Stromal cell of bone marrow (primary cell): ENCODE measurements at regions not wholly inside any gene's neighbourhood (a gene's known extent, or its start where the extent isn't known, plus 50 kb on each side); places are given as distances from the start of the nearest gene placed in this dataset.

Experiments used
- DNase-seq: peaks from one replicate; pipeline ENCODE4 v3.0.0-alpha.2; 2012; ENCODE audit warnings: low read depth

DNA sequence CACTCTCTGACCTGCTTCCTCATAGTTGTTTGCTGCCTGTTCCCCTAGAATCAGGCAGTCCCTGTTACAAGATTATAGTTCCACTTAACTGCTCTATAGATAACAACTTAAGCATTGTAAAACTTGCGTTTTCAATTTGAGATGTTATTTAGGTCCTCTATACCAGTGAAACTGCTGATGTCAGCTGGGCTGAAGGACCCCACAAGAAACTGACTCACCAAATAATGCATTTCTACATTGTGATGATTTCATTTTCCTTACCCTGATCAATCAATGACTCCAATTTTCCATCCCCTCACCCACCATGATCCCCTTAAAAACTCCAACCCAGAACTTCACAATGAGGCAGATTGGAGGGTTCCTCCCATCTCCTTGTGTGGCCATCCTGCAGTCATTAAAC, 280.7 kb downstream of the SLITRK1 start:
- DNase-seq = no peak

- no peak for DNase-seq
These were observed 290.2 kb downstream of the SLITRK1 start for GRCh38 chr13:83592095-83592494.

GRCh38 chr13:83589814-83590213, 292.5 kb downstream of the SLITRK1 start:
- no peak for DNase-seq

DNA sequence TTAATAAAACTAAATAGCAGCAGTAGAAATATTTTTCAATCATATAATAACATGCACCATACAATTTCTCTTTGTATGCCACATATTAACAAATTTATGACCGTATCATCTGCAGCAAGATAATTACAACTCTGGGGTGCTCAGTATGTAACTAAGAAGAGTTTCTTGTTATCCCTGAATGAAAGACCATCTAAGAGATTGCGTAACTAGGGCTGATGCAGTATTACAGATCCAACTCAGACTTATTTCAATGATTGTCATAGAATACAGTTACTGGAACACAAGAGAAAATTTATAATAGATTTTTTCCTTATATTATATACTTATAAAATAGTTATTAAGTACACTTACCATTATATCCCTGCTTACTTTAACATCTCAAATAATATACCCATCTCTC, 305.1 kb downstream of the SLITRK1 start:
- no peak for DNase-seq

GRCh38 chr13:83568019-83568418, 314.3 kb downstream of the SLITRK1 start:
- no peak for DNase-seq

GRCh38 chr13:83563499-83563898, 318.8 kb downstream of the SLITRK1 start:
- DNase-seq = no peak

GRCh38 chr13:83557845-83558244, 324.4 kb downstream of the SLITRK1 start:
- DNase-seq = no peak

DNA sequence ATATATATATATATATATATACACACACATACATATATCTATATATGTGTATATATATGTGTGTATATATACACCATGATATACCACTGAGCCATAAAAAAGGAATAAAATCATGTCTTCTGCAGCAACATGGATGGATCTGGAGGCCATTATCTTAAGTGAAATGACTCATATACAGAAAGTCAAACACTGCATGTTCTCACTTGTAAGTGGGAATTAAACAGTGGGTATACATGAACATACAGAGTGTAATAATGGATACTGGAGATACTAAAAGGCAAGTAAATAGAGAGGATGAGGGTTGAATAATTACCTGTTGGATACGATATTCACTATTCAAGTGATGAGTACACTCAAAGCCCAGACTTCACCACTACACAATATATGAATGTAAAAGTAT, 332.6 kb downstream of the SLITRK1 start:
- no peak for DNase-seq

DNA sequence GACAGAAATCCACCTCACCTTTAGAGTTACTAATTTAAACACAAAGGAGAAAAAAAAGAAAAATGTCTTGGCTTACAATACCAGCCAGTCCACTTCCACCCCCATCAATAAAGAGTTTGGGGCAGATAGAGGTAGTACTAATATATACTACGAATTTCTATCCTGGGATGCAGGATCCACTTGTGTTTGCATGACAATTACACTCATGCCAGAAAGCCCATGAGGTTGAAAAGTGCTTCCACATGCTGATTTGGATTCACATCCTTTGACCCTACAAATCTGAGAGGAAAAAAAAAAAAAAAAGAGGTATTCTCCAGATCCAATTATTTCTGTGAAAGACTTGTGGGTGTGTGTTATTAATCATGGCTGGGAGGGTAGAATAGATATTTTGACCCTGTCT, 335.2 kb downstream of the SLITRK1 start:
- DNase-seq = no peak

DNA sequence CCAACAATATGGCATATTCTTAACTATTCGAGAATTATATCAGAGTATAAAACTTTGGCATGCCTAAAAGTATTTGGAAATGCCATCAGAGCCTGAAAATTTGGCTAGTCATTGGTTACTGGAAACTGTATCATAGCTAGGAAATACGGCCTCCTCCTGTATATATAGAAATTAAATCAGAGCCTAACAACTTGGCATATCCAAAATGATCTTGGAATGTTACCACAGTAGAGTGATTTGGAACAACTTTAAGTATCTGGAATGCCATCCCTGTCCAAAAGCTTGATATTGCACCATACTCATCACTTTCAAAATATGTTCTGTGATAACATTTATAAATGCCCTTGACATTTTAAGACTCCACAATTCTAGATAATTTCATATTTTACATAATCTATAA, 335.8 kb downstream of the SLITRK1 start:
- no peak for DNase-seq

GRCh38 chr13:83538636-83539035, 343.6 kb downstream of the SLITRK1 start:
- no peak for DNase-seq

GRCh38 chr13:83536941-83537340, 345.3 kb downstream of the SLITRK1 start:
- DNase-seq = no peak

GRCh38 chr13:83536153-83536552, 346.1 kb downstream of the SLITRK1 start:
- DNase-seq = no peak

DNA sequence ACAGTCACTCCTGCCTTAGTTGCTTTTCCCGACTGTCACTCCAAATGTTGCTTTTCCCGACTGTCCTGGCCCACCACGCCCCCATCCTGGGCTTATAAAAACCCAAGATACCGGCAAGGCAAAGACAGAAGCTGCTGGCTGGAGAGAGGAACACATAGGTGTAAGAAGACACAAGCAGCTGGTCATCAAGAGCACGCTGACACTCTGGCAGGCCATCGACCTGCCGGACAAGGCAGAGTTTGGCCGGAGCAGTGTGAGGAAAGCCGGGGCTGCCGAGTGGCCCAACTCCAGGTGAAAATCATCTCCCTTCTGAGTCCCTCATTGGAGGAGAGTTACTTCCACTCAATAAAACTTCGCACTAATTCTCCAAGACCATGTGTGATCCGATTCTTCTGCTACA, 349.5 kb downstream of the SLITRK1 start:
- DNase-seq = no peak

GRCh38 chr13:83531022-83531421, 351.3 kb downstream of the SLITRK1 start:
- no peak for DNase-seq

DNA sequence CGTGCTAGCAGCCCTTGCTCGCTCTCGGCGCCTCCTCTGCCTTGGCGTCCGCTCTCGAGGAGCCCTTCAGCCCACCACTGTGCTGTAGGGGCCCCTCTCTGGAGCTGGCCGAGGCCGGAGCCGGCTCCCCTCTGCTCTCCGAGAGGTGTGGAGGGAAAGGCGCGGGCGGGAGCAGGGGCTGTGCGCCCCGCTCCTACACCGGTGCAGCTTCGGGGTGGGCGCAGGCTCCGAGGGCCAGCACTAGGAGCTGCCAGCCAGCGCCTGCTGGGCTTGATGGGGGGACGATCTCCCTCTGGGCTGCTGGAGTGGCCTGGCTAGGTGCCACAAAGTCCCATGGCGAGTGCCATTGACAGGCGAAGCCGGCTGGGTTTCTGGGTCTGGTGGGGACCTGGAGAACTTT, 365.5 kb downstream of the SLITRK1 start:
- no peak for DNase-seq

DNA sequence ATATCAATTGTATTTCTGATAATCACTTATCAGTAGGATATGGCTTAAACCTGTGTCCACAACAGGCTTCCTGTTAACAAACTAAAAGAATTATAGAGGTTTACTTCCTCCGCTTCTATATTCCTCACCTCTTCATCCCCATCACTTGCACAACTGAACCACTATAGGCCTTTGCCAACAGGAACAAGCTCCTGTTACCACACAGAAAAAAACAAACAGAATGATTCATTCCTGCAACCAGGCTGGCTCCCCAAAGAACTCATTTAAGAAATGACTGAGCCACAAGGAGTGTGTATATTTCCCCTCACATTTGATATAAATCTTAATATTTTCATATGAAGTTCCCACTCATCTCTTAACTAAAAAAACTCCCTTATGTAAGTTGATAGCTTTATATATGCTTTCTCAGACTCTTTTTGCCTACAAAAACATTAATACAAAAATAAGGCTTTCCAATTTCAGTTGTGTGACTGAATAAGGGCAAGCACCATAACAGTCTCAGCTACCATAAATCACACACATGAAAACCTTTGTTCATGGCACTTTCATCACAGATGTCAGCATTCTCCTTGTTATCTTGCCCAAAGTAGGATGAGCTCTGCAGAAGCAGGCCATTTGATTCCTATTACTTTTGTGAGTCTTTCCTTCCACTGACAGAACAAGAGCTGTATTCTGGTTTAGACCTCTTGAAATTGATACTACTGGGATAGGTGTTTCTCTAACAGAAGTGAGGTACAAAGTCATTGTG, 366.8 kb downstream of the SLITRK1 start:
- DNase-seq = peak; percentile 71

GRCh38 chr13:83508771-83509301, 373.4 kb downstream of the SLITRK1 start:
- no peak for DNase-seq

DNA sequence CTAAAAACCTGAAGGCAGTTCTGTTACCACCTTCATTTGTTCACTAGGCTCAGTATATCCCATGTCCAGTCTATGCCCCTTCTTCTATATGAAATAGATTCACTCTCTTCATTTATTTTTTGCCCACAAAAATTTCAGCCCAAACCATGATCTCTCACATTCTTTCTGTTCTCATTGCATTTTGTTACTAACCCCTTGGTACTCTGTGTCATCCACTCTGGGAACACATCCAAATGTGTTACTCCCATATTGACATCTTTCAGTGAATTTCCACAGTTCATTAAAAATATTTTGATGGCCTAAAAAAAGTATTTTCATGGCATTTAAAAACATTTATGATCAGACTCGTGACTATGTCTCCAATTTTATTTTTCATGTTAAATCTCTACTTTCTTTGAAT, 378.9 kb downstream of the SLITRK1 start:
- DNase-seq = peak; percentile 72

GRCh38 chr13:83499286-83499685, 383.0 kb downstream of the SLITRK1 start:
- peak; percentile 3 for DNase-seq

DNA sequence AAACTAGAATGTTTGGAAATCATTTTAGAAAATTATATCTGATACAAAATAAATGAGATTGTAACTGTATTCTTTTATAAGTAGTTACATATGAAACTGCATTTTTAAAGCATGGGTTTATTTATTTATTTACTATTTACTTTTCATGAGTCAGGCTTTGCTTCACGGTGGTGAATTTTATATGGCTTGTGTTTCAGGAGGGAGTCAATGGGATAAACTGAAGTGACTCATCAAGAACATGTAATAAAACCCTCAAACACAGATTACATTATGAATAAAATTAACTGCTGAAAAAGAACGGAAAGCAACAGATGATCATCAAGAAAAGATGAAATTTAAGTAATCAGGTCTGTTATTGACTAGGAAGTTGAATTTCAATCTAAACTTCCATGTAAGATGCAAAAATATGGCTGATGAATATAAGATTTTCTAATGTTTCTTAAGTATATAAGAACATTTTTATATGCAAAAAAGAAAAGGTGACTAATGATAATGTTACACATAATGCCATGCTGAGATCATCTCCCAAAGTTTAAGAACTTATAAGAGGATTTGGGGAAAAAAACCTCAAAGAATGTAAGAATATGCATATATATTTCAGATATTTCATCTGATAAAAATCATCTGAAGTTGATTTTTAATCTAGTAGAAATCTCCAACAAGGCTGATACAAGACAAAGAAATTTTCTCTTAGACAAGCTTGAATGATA, 383.6 kb downstream of the SLITRK1 start:
- peak; percentile 27 for DNase-seq

DNA sequence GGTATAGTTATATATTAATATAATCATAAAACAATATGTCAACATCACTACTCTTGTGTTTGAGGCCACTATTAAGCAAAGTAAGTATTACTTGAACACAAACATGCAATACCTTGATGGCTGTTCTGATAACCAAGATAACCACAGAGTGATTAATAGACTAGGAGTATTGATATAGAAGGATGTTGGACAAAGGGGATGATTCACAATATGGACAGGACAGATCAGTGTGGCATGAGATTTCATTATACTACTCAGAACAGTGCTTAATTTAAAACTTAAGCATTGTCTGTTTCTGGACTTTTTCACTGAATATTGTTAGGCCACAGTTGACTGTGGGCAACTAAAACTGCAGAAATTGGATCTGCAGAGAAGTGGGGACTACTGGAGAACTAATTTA, 384.2 kb downstream of the SLITRK1 start:
- DNase-seq = no peak

GRCh38 chr13:83496501-83496900, 385.8 kb downstream of the SLITRK1 start:
- no peak for DNase-seq

DNA sequence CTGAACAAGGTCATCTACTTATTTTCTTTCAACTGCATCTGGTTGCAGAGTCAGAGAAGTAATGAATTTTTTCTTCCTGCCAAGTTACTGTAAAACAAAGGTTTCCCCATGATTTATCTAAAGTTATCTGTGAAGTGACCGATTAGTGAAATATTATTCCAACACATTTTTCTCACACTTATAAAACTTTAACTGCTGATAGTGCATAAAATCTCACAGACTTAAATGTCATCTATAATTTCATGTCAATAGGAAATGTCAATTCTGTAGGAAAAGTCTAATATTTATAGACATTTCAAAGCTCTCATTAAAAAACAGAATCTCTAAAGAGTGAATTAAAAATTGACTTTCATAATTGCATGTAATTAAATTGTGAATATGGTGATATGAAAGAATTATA, 397.2 kb downstream of the SLITRK1 start:
- DNase-seq = no peak
